Midbrain (tissue), 1 donor: ENCODE measurements at regions not wholly inside any gene's neighbourhood (a gene's known extent, or its start where the extent isn't known, plus 50 kb on each side); places are given as distances from the start of the nearest gene placed in this dataset.

Source experiments
- DNase-seq: peaks from one replicate; lab custom pipeline; 2025; lab: John Stamatoyannopoulos, UW

GRCh38 chr5:103498800-103499551, 63.6 kb downstream of the NUDT12 start:
- no peak for DNase-seq

- no peak for DNase-seq
Measured at GRCh38 chr5:103498211-103498610, 64.4 kb downstream of the NUDT12 start.

GRCh38 chr5:103497781-103498180, 64.8 kb downstream of the NUDT12 start:
- DNase-seq: no peak

- DNase-seq: no peak
Measured at GRCh38 chr5:103490030-103490739, 72.4 kb downstream of the NUDT12 start.

GRCh38 chr5:103489307-103489706, 73.3 kb downstream of the NUDT12 start:
- DNase-seq: no peak

- no peak for DNase-seq
Measured at GRCh38 chr5:103487822-103488493, 74.6 kb downstream of the NUDT12 start.

GRCh38 chr5:103487218-103487617, 75.4 kb downstream of the NUDT12 start:
- no peak for DNase-seq

GRCh38 chr5:103486739-103487138, 75.8 kb downstream of the NUDT12 start:
- no peak for DNase-seq

- DNase-seq: no peak
Measured at GRCh38 chr5:103480246-103480645, 82.3 kb downstream of the NUDT12 start.

GRCh38 chr5:103477678-103478077, 84.9 kb downstream of the NUDT12 start:
- no peak for DNase-seq

- DNase-seq: no peak
Measured at GRCh38 chr5:103476811-103477210, 85.8 kb downstream of the NUDT12 start.

- peak; percentile 74 for DNase-seq
Measured at GRCh38 chr5:103475629-103476240, 86.9 kb downstream of the NUDT12 start.

- no peak for DNase-seq
Measured at GRCh38 chr5:103474677-103475076, 87.9 kb downstream of the NUDT12 start.

GRCh38 chr5:103473725-103474124, 88.9 kb downstream of the NUDT12 start:
- DNase-seq: no peak

GRCh38 chr5:103472830-103473229, 89.8 kb downstream of the NUDT12 start:
- no peak for DNase-seq

GRCh38 chr5:103472265-103472664, 90.3 kb downstream of the NUDT12 start:
- DNase-seq: no peak

- DNase-seq: no peak
Measured at GRCh38 chr5:103469288-103470040, 93.1 kb downstream of the NUDT12 start.

- no peak for DNase-seq
Measured at GRCh38 chr5:103467831-103468230, 94.8 kb downstream of the NUDT12 start.

GRCh38 chr5:103466495-103466894, 96.1 kb downstream of the NUDT12 start:
- no peak for DNase-seq

GRCh38 chr5:103465891-103466290, 96.7 kb downstream of the NUDT12 start:
- DNase-seq: no peak

GRCh38 chr5:103464835-103465484, 97.6 kb downstream of the NUDT12 start:
- DNase-seq: no peak
